Duodenal mucosa (tissue), 2 donors: ENCODE measurements at regions not wholly inside any gene's neighbourhood (a gene's known extent, or its start where the extent isn't known, plus 50 kb on each side); places are given as distances from the start of the nearest gene placed in this dataset.
"Not testable (repeated sequence)": the region's sequence is repeated elsewhere in the genome, so short reads cannot be mapped to it uniquely, and the experiment has no call there.

Experiments used
- H3K27ac ChIP-seq: one replicate; pipeline ENCODE4 v1.7.0; 2013; ENCODE audit warnings: low read depth, low read length
- H3K27me3 ChIP-seq, 2 donors: one replicate each; pipeline ENCODE4 v1.7.0; 2013; ENCODE audit warnings: low read length in 2 of 2, control low read depth in 1 of 2; ENCODE audit not compliant: insufficient read depth in 2 of 2, control insufficient read depth in 1 of 2
- H3K36me3 ChIP-seq, 2 donors: one replicate each; pipeline ENCODE4 v1.7.0; 2013; ENCODE audit warnings: low read length in 2 of 2, control low read depth in 1 of 2; ENCODE audit not compliant: insufficient read depth in 2 of 2, control insufficient read depth in 1 of 2
- H3K4me1 ChIP-seq, 2 donors: one replicate each; pipeline ENCODE4 v1.7.0; 2013; ENCODE audit warnings: low read length in 2 of 2, control low read depth in 1 of 2; ENCODE audit not compliant: insufficient read depth in 2 of 2, control insufficient read depth in 1 of 2
- H3K4me3 ChIP-seq, 2 donors: one replicate each; pipeline ENCODE4 v1.7.0; 2013; ENCODE audit warnings: low read length in 2 of 2, low read depth in 1 of 2
- H3K9ac ChIP-seq, 2 donors: one replicate each; pipeline ENCODE4 v1.7.0; 2013; ENCODE audit warnings: low read length in 2 of 2, low read depth in 1 of 2
- H3K9me3 ChIP-seq, 2 donors: one replicate each; pipeline ENCODE4 v1.7.0; 2013; ENCODE audit warnings: low read length in 2 of 2, control low read depth in 1 of 2; ENCODE audit not compliant: control insufficient read depth in 1 of 2

- no peak overlapping the region for H3K27ac ChIP-seq
- no peak overlapping the region for H3K9ac ChIP-seq
- peaks cover 0 to 9% of the 10 kb centered on the region in 2 donors for H3K9me3 ChIP-seq
- H3K4me1 ChIP-seq, result no peaks in the 10 kb centered on the region
- H3K27me3 ChIP-seq, result no peaks in the 10 kb centered on the region
- no peak overlapping the region for H3K4me3 ChIP-seq
- no peaks in the 10 kb centered on the region for H3K36me3 ChIP-seq
Measured at GRCh38 chr18:55982992-55983391, 395.0 kb upstream of the TCF4 start.

- Histone ChIP-seq H3K4me1 (no peaks in the 10 kb centered on the region), H3K9ac (no peak overlapping the region), H3K27me3 (no peaks in the 10 kb centered on the region), H3K27ac (no peak overlapping the region), H3K4me3 (no peak overlapping the region), H3K36me3 (no peaks in the 10 kb centered on the region), H3K9me3 (peaks cover 0 to 9% of the 10 kb centered on the region in 2 donors)
Measured at GRCh38 chr18:55981712-55982475, 393.9 kb upstream of the TCF4 start.

GRCh38 chr18:55974521-55974920, 386.5 kb upstream of the TCF4 start:
- Histone ChIP-seq H3K4me1 (no peaks in the 10 kb centered on the region), H3K9ac (no peak overlapping the region), H3K9me3 (no peaks in the 10 kb centered on the region), H3K27ac (no peak overlapping the region), H3K36me3 (no peaks in the 10 kb centered on the region), H3K4me3 (no peak overlapping the region), H3K27me3 (no peaks in the 10 kb centered on the region)

GRCh38 chr18:55968550-55968949, 380.6 kb upstream of the TCF4 start:
- Histone ChIP-seq H3K4me1 (no peaks in the 10 kb centered on the region), H3K36me3 (no peaks in the 10 kb centered on the region), H3K9ac (no peak overlapping the region), H3K27me3 (no peaks in the 10 kb centered on the region), H3K27ac (no peak overlapping the region), H3K4me3 (no peak overlapping the region), H3K9me3 (no peaks in the 10 kb centered on the region)

- no peak overlapping the region for H3K27ac ChIP-seq
- H3K4me1 ChIP-seq, result no peaks in the 10 kb centered on the region
- H3K9me3 ChIP-seq, result no peaks in the 10 kb centered on the region
- no peak overlapping the region for H3K9ac ChIP-seq
- no peaks in the 10 kb centered on the region for H3K36me3 ChIP-seq
- no peaks in the 10 kb centered on the region for H3K27me3 ChIP-seq
- no peak overlapping the region for H3K4me3 ChIP-seq
Measured at GRCh38 chr18:55967019-55967418, 379.0 kb upstream of the TCF4 start.

- Histone ChIP-seq H3K27me3 (no peaks in the 10 kb centered on the region), H3K4me3 (no peak overlapping the region), H3K9me3 (no peaks in the 10 kb centered on the region), H3K4me1 (no peaks in the 10 kb centered on the region), H3K9ac (no peak overlapping the region), H3K27ac (no peak overlapping the region), H3K36me3 (no peaks in the 10 kb centered on the region)
Measured at GRCh38 chr18:55964171-55964570, 376.2 kb upstream of the TCF4 start.

GRCh38 chr18:55953326-55953725, 365.3 kb upstream of the TCF4 start:
- H3K27me3 ChIP-seq, result no peaks in the 10 kb centered on the region
- H3K9ac ChIP-seq, result no peak overlapping the region
- no peak overlapping the region for H3K27ac ChIP-seq
- H3K4me1 ChIP-seq, result no peaks in the 10 kb centered on the region
- no peaks in the 10 kb centered on the region for H3K36me3 ChIP-seq
- H3K9me3 ChIP-seq, result no peaks in the 10 kb centered on the region
- H3K4me3 ChIP-seq, result no peak overlapping the region

- not testable (repeated sequence) for H3K27me3 ChIP-seq, H3K36me3 ChIP-seq, H3K4me3 ChIP-seq, H3K4me1 ChIP-seq, H3K9ac ChIP-seq, H3K9me3 ChIP-seq, H3K27ac ChIP-seq
Measured at GRCh38 chr18:55951738-55952137, 363.7 kb upstream of the TCF4 start.

GRCh38 chr18:55950379-55951166, 362.6 kb upstream of the TCF4 start:
- Histone ChIP-seq H3K4me1 (no peaks in the 10 kb centered on the region), H3K27me3 (no peaks in the 10 kb centered on the region), H3K36me3 (no peaks in the 10 kb centered on the region), H3K9me3 (no peaks in the 10 kb centered on the region), H3K27ac (no peak overlapping the region), H3K4me3 (no peak overlapping the region), H3K9ac (no peak overlapping the region)

- Histone ChIP-seq H3K9me3 (peaks cover 0 to 8% of the 10 kb centered on the region in 2 donors), H3K27ac (no peak overlapping the region), H3K36me3 (no peaks in the 10 kb centered on the region), H3K4me1 (no peaks in the 10 kb centered on the region), H3K9ac (no peak overlapping the region), H3K27me3 (no peaks in the 10 kb centered on the region), H3K4me3 (no peak overlapping the region)
Measured at GRCh38 chr18:55934821-55935220, 346.8 kb upstream of the TCF4 start.
